HG02884 (cell line): ENCODE measurements at regions not wholly inside any gene's neighbourhood (a gene's known extent, or its start where the extent isn't known, plus 50 kb on each side); places are given as distances from the start of the nearest gene placed in this dataset.
"Not testable (repeated sequence)": the region's sequence is repeated elsewhere in the genome, so short reads cannot be mapped to it uniquely, and the experiment has no call there.

ENCODE experiments used
- ATAC-seq: cut with Tn5 transposase; IDR thresholded peaks from one replicate; pipeline ENCODE4 v1.9.1; 2021; ENCODE audit warnings: mild to moderate bottlenecking, moderate library complexity; ENCODE audit not compliant: unreplicated experiment

DNA sequence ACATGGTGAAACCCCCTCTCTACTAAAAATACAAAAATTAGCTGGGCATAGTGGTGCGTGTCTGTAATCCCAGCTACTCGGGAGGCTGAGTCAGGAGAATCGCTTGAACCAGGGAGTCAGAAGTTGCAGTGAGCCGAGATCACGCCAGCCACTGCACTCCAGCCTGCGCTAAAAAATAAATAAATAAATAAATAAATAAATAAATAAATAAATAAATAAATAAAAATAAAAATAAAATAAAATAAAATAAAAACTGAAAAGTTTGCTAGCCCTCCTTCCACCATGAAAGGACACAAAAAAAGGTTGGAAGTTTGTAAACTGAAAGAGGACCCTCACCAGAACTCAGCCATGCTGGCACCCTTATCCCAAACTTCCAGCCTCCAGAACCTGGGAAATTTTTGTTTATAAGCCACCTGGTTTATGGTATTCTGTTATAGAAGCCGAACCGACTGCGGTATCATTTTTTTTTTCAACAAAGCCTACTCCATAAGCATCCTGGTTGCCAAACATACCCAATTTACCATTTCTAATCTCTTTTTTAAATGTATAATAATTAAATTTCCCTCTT is 448.2 kb downstream of the SEMA3D start:
- no peak for ATAC-seq

- no peak for ATAC-seq
Observed at GRCh38 chr7:84735677-84736076, 451.2 kb downstream of the SEMA3D start.

DNA sequence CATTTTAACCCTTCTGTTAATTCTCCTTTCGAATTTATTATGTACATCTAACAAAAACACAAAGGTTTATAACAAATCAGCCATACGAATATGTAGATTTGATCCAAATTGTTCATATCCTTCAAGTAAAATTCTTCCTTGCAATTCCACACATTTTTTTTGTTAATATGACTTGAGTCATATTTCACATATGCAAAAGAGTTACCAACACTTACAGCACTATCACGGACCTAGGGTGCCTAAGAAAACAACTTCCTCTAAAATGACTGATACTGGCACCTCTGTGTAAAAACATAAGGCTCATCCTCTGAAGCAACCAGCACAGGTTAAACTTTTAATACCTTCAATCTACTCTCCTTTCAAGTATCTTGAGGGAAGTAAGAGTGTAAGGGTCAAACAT is 451.8 kb downstream of the SEMA3D start:
- ATAC-seq: no peak

GRCh38 chr7:84733976-84734375 is 452.9 kb downstream of the SEMA3D start:
- not testable (repeated sequence) for ATAC-seq

DNA sequence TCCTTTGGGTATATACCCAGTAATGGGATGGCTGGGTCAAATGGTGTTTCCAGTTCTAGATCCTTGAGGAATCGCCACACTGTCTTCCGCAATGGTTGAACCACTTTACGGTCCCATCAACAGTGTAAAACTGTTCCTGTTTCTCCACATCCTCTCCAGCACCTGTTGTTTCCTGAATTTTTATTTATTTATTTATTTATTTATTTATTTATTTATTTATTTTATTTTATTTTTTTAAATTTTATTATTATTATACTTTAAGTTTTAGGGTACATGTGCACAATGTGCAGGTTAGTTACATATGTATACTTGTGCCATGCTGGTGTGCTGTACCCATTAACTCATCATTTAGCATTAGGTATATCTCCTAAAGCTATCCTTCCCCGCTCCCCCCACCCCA is 456.0 kb downstream of the SEMA3D start:
- not testable (repeated sequence) for ATAC-seq

DNA sequence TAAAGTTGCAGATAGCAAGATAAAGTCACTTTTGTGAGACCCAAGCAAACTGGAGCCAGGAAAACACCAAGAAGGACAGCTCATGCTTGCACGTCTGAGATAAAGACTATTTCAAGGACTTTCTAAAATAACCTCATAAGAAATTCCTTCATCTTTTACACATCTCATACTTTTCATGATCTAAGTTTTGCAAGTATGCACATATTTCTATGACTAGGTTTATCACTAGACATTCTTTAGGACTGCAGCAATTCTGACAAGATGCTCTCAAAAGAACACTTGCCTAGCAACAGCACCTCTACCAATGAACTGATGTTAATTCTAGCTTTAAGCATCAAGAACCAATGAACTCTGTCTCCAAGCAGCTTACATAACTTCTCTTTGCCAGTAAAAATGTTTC is 457.6 kb downstream of the SEMA3D start:
- ATAC-seq: no peak

DNA sequence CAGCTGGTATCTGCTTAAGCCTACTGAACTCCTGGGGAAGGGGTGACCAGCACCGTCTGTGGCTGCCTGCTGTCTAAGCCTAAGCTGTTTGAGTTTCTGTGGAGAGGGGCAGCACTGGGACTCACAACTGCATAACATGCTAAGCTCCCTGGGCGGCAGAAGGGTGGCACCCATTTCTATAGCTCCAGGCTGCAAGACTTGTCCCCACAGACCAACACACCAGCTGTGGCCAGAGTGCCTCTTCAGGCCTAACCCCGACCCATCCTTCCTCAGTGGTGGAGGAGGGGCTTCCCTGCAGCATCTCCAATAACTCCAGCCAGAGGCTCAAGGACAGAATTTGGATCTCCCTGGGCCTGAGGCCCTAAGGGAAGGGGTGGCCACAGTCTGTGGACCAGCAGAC is 464.1 kb downstream of the SEMA3D start:
- ATAC-seq: no peak

GRCh38 chr7:84722086-84722485 is 464.8 kb downstream of the SEMA3D start:
- no peak for ATAC-seq

DNA sequence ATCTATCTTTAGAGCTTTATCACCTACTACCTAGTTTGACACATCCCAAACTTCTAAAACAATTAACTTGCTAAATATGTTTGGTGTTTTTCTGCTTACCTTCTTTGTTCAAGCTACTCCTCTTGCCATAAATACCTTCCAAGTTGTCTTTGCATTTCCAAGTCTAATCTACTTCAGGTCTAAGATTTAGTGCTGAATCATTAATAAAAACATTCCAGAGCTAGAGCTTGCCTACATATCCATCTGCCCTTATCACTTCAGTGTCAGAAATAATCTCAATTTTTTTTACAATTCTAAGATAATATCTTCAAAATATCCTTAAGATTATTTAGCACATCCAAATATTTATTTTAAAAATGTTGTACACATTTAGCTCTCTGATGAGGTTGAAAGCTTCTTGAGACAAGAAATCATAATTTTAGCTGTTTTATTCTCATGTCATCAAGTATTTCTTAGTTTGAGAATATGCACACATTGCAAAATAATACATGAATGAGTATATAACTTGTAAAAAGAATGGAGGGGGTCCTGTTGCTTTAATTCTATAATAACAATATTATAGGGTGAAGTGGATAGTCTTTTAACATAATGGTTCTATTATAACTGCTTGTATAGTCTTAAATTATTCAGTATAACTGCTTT is 466.3 kb downstream of the SEMA3D start:
- ATAC-seq: no peak

GRCh38 chr7:84714765-84715164 is 472.1 kb downstream of the SEMA3D start:
- ATAC-seq: no peak

DNA sequence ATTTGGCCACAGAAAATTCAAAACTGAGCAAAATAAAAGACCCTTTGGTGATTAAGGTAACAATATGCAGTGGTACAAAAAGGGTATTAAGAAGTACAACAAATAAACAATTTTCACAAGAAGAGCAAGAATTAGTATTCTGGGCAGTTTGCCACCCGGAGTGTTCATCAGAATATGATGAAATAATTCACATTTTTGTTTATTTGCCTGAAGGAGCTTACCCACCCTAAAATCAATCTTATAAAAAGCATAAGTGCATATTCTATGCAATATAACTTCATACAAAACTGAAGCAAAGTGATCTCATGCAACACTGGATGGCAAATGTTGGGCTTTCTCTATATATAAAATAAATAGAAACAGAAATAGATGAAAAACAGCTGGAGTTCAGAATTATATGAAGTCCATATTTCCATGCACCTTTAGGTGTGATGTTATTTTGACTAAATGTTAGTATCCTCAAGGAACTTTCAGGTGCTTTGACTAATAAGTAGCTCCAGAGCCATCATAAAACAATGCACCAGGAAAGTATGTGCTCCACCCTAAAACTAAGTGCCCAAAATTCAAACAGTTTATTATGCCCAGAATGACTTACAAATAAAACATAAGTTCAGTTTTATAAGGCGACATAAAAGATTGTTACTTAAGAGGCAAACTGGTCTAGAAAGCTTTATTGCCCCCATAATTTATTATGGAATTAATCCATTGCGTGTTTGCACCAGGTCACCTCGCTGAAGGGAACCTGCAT is 474.3 kb downstream of the SEMA3D start:
- no peak for ATAC-seq

DNA sequence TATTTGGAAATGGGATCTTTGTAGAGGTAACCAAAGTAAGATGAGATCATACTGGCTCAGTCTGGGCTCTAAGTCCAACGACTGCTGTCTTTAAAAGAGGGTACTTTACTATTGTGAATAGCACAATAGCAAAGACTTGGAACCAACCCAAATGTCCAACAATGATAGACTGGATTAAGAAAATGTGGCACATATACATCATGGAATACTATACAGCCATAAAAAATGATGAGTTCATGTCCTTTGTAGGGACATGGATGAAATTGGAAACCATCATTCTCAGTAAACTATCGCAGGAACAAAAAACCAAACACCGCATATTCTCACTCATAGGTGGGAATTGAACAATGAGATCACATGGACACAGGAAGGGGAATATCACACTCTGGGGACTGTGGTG is 476.3 kb downstream of the SEMA3D start:
- ATAC-seq: not testable (repeated sequence)

DNA sequence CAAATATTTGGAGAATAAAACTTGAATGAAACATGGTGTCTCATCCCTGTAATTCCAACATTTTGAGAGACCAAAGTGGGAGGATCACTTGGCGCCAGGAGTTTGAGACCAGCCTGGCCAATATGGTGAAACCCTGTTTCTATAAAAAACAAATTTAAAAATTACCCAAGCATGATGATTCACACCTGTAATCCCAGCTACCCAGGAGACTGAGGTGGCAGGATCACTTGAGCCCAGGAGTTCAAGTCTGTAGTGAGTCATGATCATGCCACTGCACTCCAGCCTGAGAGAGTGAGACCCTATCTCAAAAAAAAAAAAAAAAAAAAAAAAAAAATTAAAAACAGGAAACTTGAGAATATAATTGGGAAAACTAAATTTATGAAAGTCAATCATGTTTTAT is 481.1 kb downstream of the SEMA3D start:
- no peak for ATAC-seq

- ATAC-seq: no peak
Observed at GRCh38 chr7:84705079-84705478, 481.8 kb downstream of the SEMA3D start.

- ATAC-seq: no peak
Observed at GRCh38 chr7:84704380-84704779, 482.5 kb downstream of the SEMA3D start.

- no peak for ATAC-seq
Observed at GRCh38 chr7:84701524-84702306, 485.1 kb downstream of the SEMA3D start.

GRCh38 chr7:84700563-84701370 is 486.1 kb downstream of the SEMA3D start:
- ATAC-seq: no peak

GRCh38 chr7:84697506-84697905 is 489.4 kb downstream of the SEMA3D start:
- ATAC-seq: no peak

GRCh38 chr7:84693483-84693882 is 493.4 kb downstream of the SEMA3D start:
- ATAC-seq: no peak

GRCh38 chr7:84688671-84689070 is 494.1 kb upstream of the SEMA3A start:
- ATAC-seq: no peak

GRCh38 chr7:84686373-84686772 is 491.8 kb upstream of the SEMA3A start:
- ATAC-seq: no peak
